HepG2 (cell line): ENCODE measurements at regions not wholly inside any gene's neighbourhood (a gene's known extent, or its start where the extent isn't known, plus 50 kb on each side); places are given as distances from the start of the nearest gene placed in this dataset.

Source experiments
- HDAC6 ChIP-seq: fragments of 200-600 bp; sonication (generic); IDR thresholded peaks from 2 replicates; pipeline ENCODE4 v1.7.0; 2017; ENCODE audit warnings: mild to moderate bottlenecking, antibody characterized with exemption, low read length, low read depth
- HMGXB4 ChIP-seq, 2 experiments: sonication (generic) in 1 of 2; formaldehyde crosslinking in 1 of 2; IDR thresholded peaks; 2 replicates each; pipeline versions ENCODE4 v1.4.0 to v1.6.1; 2018 to 2020; ENCODE audit warnings: missing genetic modification reagents in 2 of 2, borderline replicate concordance in 1 of 2, low read depth in 1 of 2, mild to moderate bottlenecking in 1 of 2, missing biosample characterization in 1 of 2
- ZFP41 ChIP-seq: sonication (generic); formaldehyde crosslinking; IDR thresholded peaks from 2 replicates; pipeline ENCODE4 v1.4.0; 2020; ENCODE audit warnings: mild to moderate bottlenecking, missing genetic modification reagents, borderline replicate concordance
- ZNF782 ChIP-seq: sonication (generic); formaldehyde crosslinking; IDR thresholded peaks from 2 replicates; pipeline ENCODE4 v1.4.0; 2020; ENCODE audit warnings: missing genetic modification reagents, mild to moderate bottlenecking, borderline replicate concordance
- TF ChIP-seq, protein P1 (sequence below): sonication (generic); formaldehyde crosslinking; IDR thresholded peaks from 2 replicates; pipeline ENCODE4 v1.8.0; 2022; ENCODE audit warnings: missing genetic modification reagents, mild to moderate bottlenecking, borderline replicate concordance

GRCh38 chr7:32694182-32694581, 197.4 kb downstream of the KBTBD2 start:
- TF ChIP-seq ZNF782 (CRISPR knock-in tag) (no peak), HDAC6 (no peak), ZFP41 (CRISPR knock-in tag) (no peak), HMGXB4 (CRISPR knock-in tag; IDR thresholded peaks at IDR 0.05; ENCODE audit: borderline replicate concordance in 1 of 2, low read depth in 1 of 2) (no peak)
- TF ChIP-seq, protein P1, sequence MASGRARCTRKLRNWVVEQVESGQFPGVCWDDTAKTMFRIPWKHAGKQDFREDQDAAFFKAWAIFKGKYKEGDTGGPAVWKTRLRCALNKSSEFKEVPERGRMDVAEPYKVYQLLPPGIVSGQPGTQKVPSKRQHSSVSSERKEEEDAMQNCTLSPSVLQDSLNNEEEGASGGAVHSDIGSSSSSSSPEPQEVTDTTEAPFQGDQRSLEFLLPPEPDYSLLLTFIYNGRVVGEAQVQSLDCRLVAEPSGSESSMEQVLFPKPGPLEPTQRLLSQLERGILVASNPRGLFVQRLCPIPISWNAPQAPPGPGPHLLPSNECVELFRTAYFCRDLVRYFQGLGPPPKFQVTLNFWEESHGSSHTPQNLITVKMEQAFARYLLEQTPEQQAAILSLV (CRISPR knock-in tag) = no peak
